ENCODE measurements at regions not wholly inside any gene's neighbourhood (a gene's known extent, or its start where the extent isn't known, plus 50 kb on each side); places are given as distances from the start of the nearest gene placed in this dataset.

DNA sequence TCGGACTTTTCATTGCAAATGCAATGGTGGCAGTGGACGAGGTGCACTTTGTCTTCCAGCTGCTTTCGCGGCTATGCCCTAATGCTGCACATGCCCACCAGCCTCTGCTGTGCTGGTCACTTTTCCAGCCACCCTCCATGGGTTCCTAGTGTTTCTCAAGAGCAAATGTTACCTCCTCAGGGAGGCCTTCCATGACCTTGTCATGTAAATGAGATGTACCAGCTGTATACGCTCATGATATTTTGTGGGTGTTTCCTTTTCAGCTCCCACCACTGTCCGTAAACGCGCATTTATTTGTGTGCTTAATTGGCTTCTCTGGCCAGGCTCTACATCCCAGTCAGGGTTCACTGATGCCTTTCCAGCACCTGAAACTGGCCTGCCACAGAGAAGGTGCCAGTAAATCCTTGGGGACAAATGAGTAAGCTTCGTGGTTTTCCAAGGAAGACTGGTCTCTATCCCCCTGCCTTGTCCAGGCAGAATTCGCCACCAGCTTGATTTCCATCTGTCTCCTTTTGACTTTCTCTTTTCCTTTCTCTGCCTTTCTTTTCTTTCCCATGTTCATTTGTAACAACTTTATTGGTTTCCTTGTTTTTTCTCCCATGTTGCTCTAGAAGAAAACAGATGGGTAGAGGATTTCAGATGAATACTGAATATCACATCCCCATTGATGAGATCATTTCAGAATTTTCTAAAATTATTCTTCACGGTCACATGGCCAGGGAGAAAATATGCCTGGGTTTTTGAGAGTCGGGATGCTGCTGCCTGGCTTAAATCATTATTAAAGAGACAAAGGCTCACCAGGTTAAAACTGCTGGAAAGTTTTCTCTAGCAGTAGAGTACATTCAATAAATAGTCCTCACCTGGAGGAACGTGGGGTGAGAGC lies 82.5 kb downstream of the CHST2 start:
- no peaks in the 10 kb centered on the region for H3K36me3 ChIP-seq (ENCODE audit: control insufficient read depth, insufficient read depth, low read length)
- ChIA-PET CTCF (interaction anchor here (1.7 kb wide), 2 partner anchors 10 kb away, joined by 4 read pairs; no protein-coding TSS in a partner anchor), POLR2A (no interaction called here)
- no peak overlapping the region for H3K4me3 ChIP-seq (ENCODE audit: low read depth, low read length)
- no peak for TF ChIP-seq CTCF (IDR thresholded peaks at IDR 0.05; ENCODE audit: insufficient read depth, low read depth, low read length)
- DNase-seq (ENCODE audit: low read depth), result no peak
- H3K27me3 ChIP-seq (ENCODE audit: control insufficient read depth, insufficient read depth, low read length), result no peaks in the 10 kb centered on the region

GRCh38 chr3:143203142-143203541 lies 83.6 kb downstream of the CHST2 start:
- POLR2A ChIA-PET, result no interaction called here
- no peak overlapping the region for H3K4me3 ChIP-seq (ENCODE audit: low read depth, low read length)
- H3K36me3 ChIP-seq (ENCODE audit: control insufficient read depth, insufficient read depth, low read length), result no peaks in the 10 kb centered on the region
- no peaks in the 10 kb centered on the region for H3K27me3 ChIP-seq (ENCODE audit: control insufficient read depth, insufficient read depth, low read length)
- no peak for DNase-seq (ENCODE audit: low read depth)
- TF ChIP-seq CTCF (IDR thresholded peaks at IDR 0.05; ENCODE audit: insufficient read depth, low read depth, low read length), result no peak
- CTCF ChIA-PET, result interaction anchor here (0.6 to 1.7 kb wide), 3 partner anchors 9 to 234 kb away, joined by 3 to 4 read pairs (median 3); no protein-coding TSS in a partner anchor

GRCh38 chr3:143203848-143204247 lies 84.3 kb downstream of the CHST2 start:
- H3K4me3 ChIP-seq (ENCODE audit: low read depth, low read length), result no peak overlapping the region
- H3K36me3 ChIP-seq (ENCODE audit: control insufficient read depth, insufficient read depth, low read length), result no peaks in the 10 kb centered on the region
- no peak for TF ChIP-seq CTCF (IDR thresholded peaks at IDR 0.05; ENCODE audit: insufficient read depth, low read depth, low read length)
- H3K27me3 ChIP-seq (ENCODE audit: control insufficient read depth, insufficient read depth, low read length), result no peaks in the 10 kb centered on the region
- ChIA-PET POLR2A (no interaction called here), CTCF (interaction anchor here (0.6 to 1.0 kb wide), 3 partner anchors 9 to 233 kb away, joined by 3 read pairs; no protein-coding TSS in a partner anchor)
- DNase-seq (ENCODE audit: low read depth), result no peak

GRCh38 chr3:143206955-143207337 lies 87.4 kb downstream of the CHST2 start:
- no peak overlapping the region for H3K4me3 ChIP-seq (ENCODE audit: low read depth, low read length)
- no peaks in the 10 kb centered on the region for H3K36me3 ChIP-seq (ENCODE audit: control insufficient read depth, insufficient read depth, low read length)
- no peaks in the 10 kb centered on the region for H3K27me3 ChIP-seq (ENCODE audit: control insufficient read depth, insufficient read depth, low read length)
- no peak for DNase-seq (ENCODE audit: low read depth)
- CTCF ChIA-PET, result interaction anchor here (0.6 to 0.7 kb wide), 2 partner anchors 15 to 49 kb away, joined by 3 to 4 read pairs; no protein-coding TSS in a partner anchor
- POLR2A ChIA-PET, result no interaction called here
- TF ChIP-seq CTCF (IDR thresholded peaks at IDR 0.05; ENCODE audit: insufficient read depth, low read depth, low read length), result no peak

GRCh38 chr3:143207338-143207961 lies 87.9 kb downstream of the CHST2 start:
- no peak overlapping the region for H3K4me3 ChIP-seq (ENCODE audit: low read depth, low read length)
- no peaks in the 10 kb centered on the region for H3K27me3 ChIP-seq (ENCODE audit: control insufficient read depth, insufficient read depth, low read length)
- CTCF ChIA-PET, result interaction anchor here (0.6 to 0.7 kb wide), 2 partner anchors 14 to 49 kb away, joined by 3 to 4 read pairs; no protein-coding TSS in a partner anchor
- H3K36me3 ChIP-seq (ENCODE audit: control insufficient read depth, insufficient read depth, low read length), result no peaks in the 10 kb centered on the region
- no peak for DNase-seq (ENCODE audit: low read depth)
- POLR2A ChIA-PET, result no interaction called here
- TF ChIP-seq CTCF (IDR thresholded peaks at IDR 0.05; ENCODE audit: insufficient read depth, low read depth, low read length), result no peak
